IMR-90 (cell line): ENCODE measurements at regions not wholly inside any gene's neighbourhood (a gene's known extent, or its start where the extent isn't known, plus 50 kb on each side); places are given as distances from the start of the nearest gene placed in this dataset.

Experiments used
- ATAC-seq: fragments of 200-7000 bp; cut with Tn5 transposase; 2 replicates; pipeline ENCODE4 v1.9.1; 2020; ENCODE audit warnings: low read depth, mild to moderate bottlenecking, moderate library complexity
- BruUV-seq: library from RNA; stranded (reverse); fragments of 400-500 nt; replicated peaks from 2 replicates; lab custom pipeline; 2021; lab: Mats Ljungman, UMichigan
- CTCF ChIA-PET: fragments of 300-600 bp; formaldehyde crosslinking; extraction: SDS; loops from one replicate; lab custom pipeline; 2021; ENCODE audit warnings: antibody characterized with exemption; lab: Yijun Ruan, JAX
- POLR2A ChIA-PET: fragments of 300-600 bp; sonication (Branson Sonifier 250); formaldehyde crosslinking; loops from one replicate; lab custom pipeline; 2022; ENCODE audit warnings: antibody characterized with exemption; ENCODE audit not compliant: unreplicated experiment; lab: Charles Lee
- DNase-seq: peaks from one replicate; pipeline ENCODE4 v3.0.0; 2013
- H2AFZ ChIP-seq: replicated peaks from 2 replicates; pipeline ENCODE3; 2013; ENCODE audit warnings: low read length, mild to moderate bottlenecking; ENCODE audit not compliant: poor library complexity
- H2AK5ac ChIP-seq: 2 replicates; pipeline ENCODE4 v1.6.1; 2013; ENCODE audit warnings: low read depth, low read length, inconsistent platforms
- H2AK9ac ChIP-seq: replicated peaks from 2 replicates; pipeline ENCODE3; 2013; ENCODE audit warnings: mild to moderate bottlenecking, low read depth, low read length, moderate library complexity; ENCODE audit not compliant: poor library complexity
- H2BK120ac ChIP-seq: 2 replicates; pipeline ENCODE4 v1.6.1; 2013; ENCODE audit warnings: low read depth, low read length, inconsistent platforms
- H2BK15ac ChIP-seq: 3 replicates; pipeline ENCODE4 v1.6.1; 2013; ENCODE audit warnings: low read depth, low read length, inconsistent platforms
- H2BK20ac ChIP-seq: 2 replicates; pipeline ENCODE4 v1.6.1; 2013; ENCODE audit warnings: low read depth, mild to moderate bottlenecking, inconsistent platforms, low read length, moderate library complexity
- H2BK5ac ChIP-seq: 2 replicates; pipeline ENCODE4 v1.6.1; 2013; ENCODE audit warnings: mild to moderate bottlenecking, low read depth, low read length, inconsistent platforms; ENCODE audit not compliant: poor library complexity, severe bottlenecking
- H3K14ac ChIP-seq: replicated peaks from 2 replicates; pipeline ENCODE4 v1.6.1; 2013; ENCODE audit warnings: low read depth, low read length, inconsistent platforms
- H3K18ac ChIP-seq: 2 replicates; pipeline ENCODE4 v1.6.1; 2013; ENCODE audit warnings: low read depth, low read length, control low read depth
- H3K23ac ChIP-seq: 2 replicates; pipeline ENCODE4 v1.6.1; 2013; ENCODE audit warnings: low read depth, low read length, inconsistent platforms
- H3K27ac ChIP-seq: 2 replicates; pipeline ENCODE4 v1.5.1; 2013; ENCODE audit warnings: mild to moderate bottlenecking, control low read depth, low read length; ENCODE audit not compliant: insufficient read depth
- H3K27me3 ChIP-seq: 2 replicates; pipeline ENCODE4 v1.6.1; 2013; ENCODE audit warnings: low read length; ENCODE audit not compliant: control insufficient read depth, insufficient read depth
- H3K36me3 ChIP-seq: 2 replicates; pipeline ENCODE4 v1.6.1; 2013; ENCODE audit warnings: low read length, mixed read lengths; ENCODE audit not compliant: control insufficient read depth, insufficient read depth
- H3K4ac ChIP-seq: 2 replicates; pipeline ENCODE4 v1.6.1; 2013; ENCODE audit warnings: low read depth, low read length, inconsistent platforms
- H3K4me1 ChIP-seq: 2 replicates; pipeline ENCODE4 v1.6.1; 2013; ENCODE audit warnings: low read length, mixed read lengths; ENCODE audit not compliant: control insufficient read depth, insufficient read depth
- H3K4me2 ChIP-seq: 2 replicates; pipeline ENCODE4 v1.6.1; 2013; ENCODE audit warnings: low read depth, mild to moderate bottlenecking, control low read depth, low read length, moderate library complexity
- H3K4me3 ChIP-seq: 2 replicates; pipeline ENCODE4 v1.5.1; 2013; ENCODE audit warnings: low read depth, mild to moderate bottlenecking, control low read depth, low read length, moderate library complexity; ENCODE audit not compliant: insufficient read depth
- H3K56ac ChIP-seq: 2 replicates; pipeline ENCODE4 v1.6.1; 2013; ENCODE audit warnings: low read length, inconsistent platforms; ENCODE audit not compliant: insufficient read depth; ENCODE audit errors: extremely low read depth
- H3K79me1 ChIP-seq, 2 experiments: 2 replicates each; pipeline ENCODE4 v1.6.1; 2013; ENCODE audit warnings: low read length in 2 of 2, inconsistent platforms in 1 of 2, low read depth in 1 of 2
- H3K9ac ChIP-seq: 2 replicates; pipeline ENCODE4 v1.6.1; 2013; ENCODE audit warnings: low read depth, low read length, control low read depth
- H3K9me1 ChIP-seq: 2 replicates; pipeline ENCODE4 v1.6.1; 2013; ENCODE audit warnings: low read length, inconsistent platforms; ENCODE audit not compliant: insufficient read depth
- H3K9me3 ChIP-seq: 2 replicates; pipeline ENCODE4 v1.6.1; 2013; ENCODE audit warnings: low read length; ENCODE audit not compliant: control insufficient read depth, insufficient read depth
- H4K20me1 ChIP-seq: 2 replicates; pipeline ENCODE4 v1.6.1; 2013; ENCODE audit warnings: low read length, inconsistent platforms; ENCODE audit not compliant: insufficient read depth
- H4K5ac ChIP-seq: 2 replicates; pipeline ENCODE4 v1.6.1; 2013; ENCODE audit warnings: mild to moderate bottlenecking, low read depth, low read length, control low read depth
- H4K8ac ChIP-seq, 2 experiments: 2 replicates each; pipeline ENCODE4 v1.6.1; 2013; ENCODE audit warnings: low read depth in 2 of 2, low read length in 2 of 2, control low read depth in 1 of 2, inconsistent platforms in 1 of 2
- H4K91ac ChIP-seq: 2 replicates; pipeline ENCODE4 v1.6.1; 2013; ENCODE audit warnings: low read depth, low read length, inconsistent platforms; ENCODE audit not compliant: insufficient read depth
- BHLHE40 ChIP-seq: fragments of 150-350 bp; IDR thresholded peaks from 2 replicates; pipeline ENCODE4 v1.6.1; 2016; ENCODE audit warnings: mild to moderate bottlenecking, low read depth, low read length
- CEBPB ChIP-seq: IDR thresholded peaks from 2 replicates; pipeline ENCODE4 v1.6.1; 2012; ENCODE audit warnings: low read depth, low read length, improper control_type of control experiment
- CHD1 ChIP-seq: IDR thresholded peaks from 2 replicates; pipeline ENCODE4 v1.6.1; 2012; ENCODE audit warnings: low read depth, low read length, improper control_type of control experiment
- CTCF ChIP-seq: conservative IDR thresholded peaks from 2 replicates; pipeline ENCODE4 v1.5.1; 2012; ENCODE audit warnings: mild to moderate bottlenecking, low read depth, low read length, improper control_type of control experiment
- FOS ChIP-seq: fragments of 150-350 bp; IDR thresholded peaks from 2 replicates; pipeline ENCODE4 v1.6.1; 2016; ENCODE audit warnings: low read depth, low read length
- MAFK ChIP-seq: IDR thresholded peaks from 2 replicates; pipeline ENCODE4 v1.6.1; 2012; ENCODE audit warnings: low read depth, low read length, improper control_type of control experiment
- MAZ ChIP-seq: IDR thresholded peaks from 2 replicates; pipeline ENCODE4 v1.6.1; 2012; ENCODE audit warnings: low read depth, mild to moderate bottlenecking, low read length, improper control_type of control experiment, moderate library complexity, borderline replicate concordance
- MXI1 ChIP-seq: IDR thresholded peaks from 2 replicates; pipeline ENCODE4 v1.6.1; 2012; ENCODE audit warnings: low read depth, mild to moderate bottlenecking, low read length, moderate library complexity, borderline replicate concordance
- NFE2L2 ChIP-seq: fragments of 150-350 bp; IDR thresholded peaks from 2 replicates; pipeline ENCODE4 v1.6.1; 2016; ENCODE audit warnings: low read depth, mild to moderate bottlenecking, low read length
- POLR2A ChIP-seq: IDR thresholded peaks from 2 replicates; pipeline ENCODE4 v1.6.1; 2012; ENCODE audit warnings: mild to moderate bottlenecking, low read depth, low read length
- RAD21 ChIP-seq: IDR thresholded peaks from 2 replicates; pipeline ENCODE4 v1.6.1; 2012; ENCODE audit warnings: low read length, improper control_type of control experiment
- RCOR1 ChIP-seq: IDR thresholded peaks from 2 replicates; pipeline ENCODE4 v1.6.1; 2012; ENCODE audit warnings: mild to moderate bottlenecking, low read length, improper control_type of control experiment; ENCODE audit not compliant: insufficient replicate concordance
- RFX5 ChIP-seq: IDR thresholded peaks from 2 replicates; pipeline ENCODE4 v1.8.0; 2012; ENCODE audit warnings: low read depth, mild to moderate bottlenecking, low read length, moderate library complexity
- SMC3 ChIP-seq: fragments of 150-350 bp; IDR thresholded peaks from 2 replicates; pipeline ENCODE4 v1.6.1; 2016; ENCODE audit warnings: low read depth, mild to moderate bottlenecking, antibody characterized with exemption, low read length, moderate library complexity
- USF2 ChIP-seq: fragments of 150-350 bp; IDR thresholded peaks from 2 replicates; pipeline ENCODE4 v1.6.1; 2017; ENCODE audit warnings: mild to moderate bottlenecking, antibody characterized with exemption, low read length, low read depth
- WGBS, 2 experiments: methylation state at CpG; one replicate each; pipeline versions ENCODE4 v1.1.5 to v1.1.7; 2013; ENCODE audit warnings: missing lambda C conversion rate in 2 of 2; ENCODE audit not compliant: insufficient read length in 1 of 2; ENCODE audit errors: extremely low coverage in 2 of 2; 5-methylcytosine and 5-hydroxymethylcytosine counted together
- dilution Hi-C: fragments of 300-500 bp; cut with HindIII; formaldehyde crosslinking; loops from one replicate; pipeline ENCODE4 v1.14.3; 2018; ENCODE audit warnings: low sequenced_read_pairs; ENCODE audit not compliant: unreplicated experiment
- in situ Hi-C: fragments of 300-500 bp; cut with MboI; formaldehyde crosslinking; loops from 3 replicates; pipeline ENCODE4 v1.14.3; 2019; ENCODE audit warnings: low sequenced_read_pairs, inconsistent platforms, mixed read lengths
- intact Hi-C: fragments of 100-400 bp; cut with micrococcal nuclease; formaldehyde crosslinking; loops from 2 replicates; pipeline ENCODE4 v1.10.0; 2022
- TF ChIP-seq, protein P1 (sequence below): fragments of 150-350 bp; IDR thresholded peaks from 2 replicates; pipeline ENCODE4 v1.6.1; 2016; ENCODE audit warnings: low read depth, mild to moderate bottlenecking, low read length, moderate library complexity, borderline replicate concordance

- Histone ChIP-seq H3K4me3 (no peak overlapping the region), H2BK20ac (no peak overlapping the region), H3K9me1 (no peaks in the 10 kb centered on the region), H3K36me3 (no peaks in the 10 kb centered on the region), H4K8ac (no peak overlapping the region), H3K56ac (no peak overlapping the region), H2AK9ac (no peak overlapping the region), H3K14ac (no peak overlapping the region), H2AFZ (no peak overlapping the region), H3K4me2 (no peak overlapping the region), H2AK5ac (no peak overlapping the region), H3K79me1 (no peaks in the 10 kb centered on the region), H3K27ac (no peak overlapping the region), H3K9me3 (no peaks in the 10 kb centered on the region), H3K23ac (no peak overlapping the region), H3K4ac (no peak overlapping the region), H2BK5ac (no peak overlapping the region), H3K27me3 (peaks cover 2% of the 10 kb centered on the region; the same call in 1 of the 2 replicates), H4K91ac (no peak overlapping the region), H4K5ac (no peak overlapping the region), H3K18ac (no peak overlapping the region), H2BK15ac (no peak overlapping the region), H3K9ac (no peak overlapping the region), H2BK120ac (no peak overlapping the region), H3K4me1 (no peaks in the 10 kb centered on the region; the same call in 1 of the 2 replicates), H4K20me1 (no peaks in the 10 kb centered on the region; the same call in 1 of the 2 replicates)
- no peak for TF ChIP-seq MXI1
- no peak for TF ChIP-seq RAD21
- TF ChIP-seq MAFK, result no peak
- no peak for TF ChIP-seq USF2
- no peak for TF ChIP-seq NFE2L2
- TF ChIP-seq, protein P1, sequence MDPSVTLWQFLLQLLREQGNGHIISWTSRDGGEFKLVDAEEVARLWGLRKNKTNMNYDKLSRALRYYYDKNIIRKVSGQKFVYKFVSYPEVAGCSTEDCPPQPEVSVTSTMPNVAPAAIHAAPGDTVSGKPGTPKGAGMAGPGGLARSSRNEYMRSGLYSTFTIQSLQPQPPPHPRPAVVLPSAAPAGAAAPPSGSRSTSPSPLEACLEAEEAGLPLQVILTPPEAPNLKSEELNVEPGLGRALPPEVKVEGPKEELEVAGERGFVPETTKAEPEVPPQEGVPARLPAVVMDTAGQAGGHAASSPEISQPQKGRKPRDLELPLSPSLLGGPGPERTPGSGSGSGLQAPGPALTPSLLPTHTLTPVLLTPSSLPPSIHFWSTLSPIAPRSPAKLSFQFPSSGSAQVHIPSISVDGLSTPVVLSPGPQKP, result no peak
- TF ChIP-seq CTCF, result no peak
- no peak for TF ChIP-seq MAZ
- no peak for TF ChIP-seq SMC3
- no peak for TF ChIP-seq RCOR1
- TF ChIP-seq CEBPB, result no peak
- TF ChIP-seq BHLHE40, result no peak
- no peak for TF ChIP-seq CHD1
- TF ChIP-seq POLR2A, result no peak
- no peak for TF ChIP-seq FOS
- no peak for TF ChIP-seq RFX5
- no TSS peak for BruUV-seq
- intact Hi-C loops (loop anchor here (10.0 kb wide), 1 partner anchor 159 kb away; no protein-coding TSS in a partner anchor), in situ Hi-C loops (no loop called here), dilution Hi-C loops (no loop called here)
- POLR2A ChIA-PET, result no interaction called here
- ATAC-seq, result no peak
- CTCF ChIA-PET, result no interaction called here
- WGBS, 2 experiments, result no CpG with 5 or more reads among the region's 7 CpGs
- no peak for DNase-seq
These were observed 99.3 kb downstream of the ASB1 start for GRCh38 chr2:238525990-238526389.
